ENCODE measurements at regions not wholly inside any gene's neighbourhood (a gene's known extent, or its start where the extent isn't known, plus 50 kb on each side); places are given as distances from the start of the nearest gene placed in this dataset.

DNA sequence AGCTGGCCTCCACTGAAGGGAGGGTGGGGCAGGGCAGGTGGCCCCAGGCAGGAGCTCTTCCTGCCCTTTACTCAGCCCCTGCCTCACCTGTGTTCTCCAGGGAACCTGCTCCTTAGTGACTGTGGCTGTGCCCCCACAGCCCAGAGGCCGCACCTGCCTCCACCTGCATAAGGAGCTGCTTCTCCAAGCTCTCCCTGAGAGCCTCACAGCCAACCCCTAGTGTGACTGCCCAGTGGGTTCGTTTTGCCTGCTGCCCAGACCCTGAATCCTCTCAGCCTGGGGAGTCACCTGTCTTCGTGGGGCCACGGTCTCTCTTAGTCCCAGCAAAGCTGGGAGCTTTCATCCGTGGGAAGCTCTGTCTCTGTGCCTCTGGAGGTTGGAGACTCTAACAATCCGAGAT is 94.4 kb downstream of the GLRX3 start:
- TF ChIP-seq POLR2A (IDR thresholded peaks at IDR 0.05; ENCODE audit: low read depth, low read length) (no peak), MAFK (IDR thresholded peaks at IDR 0.05; ENCODE audit: low read depth, low read length) (no peak), RAD21 (IDR thresholded peaks at IDR 0.05; ENCODE audit: low read length) (no peak), BHLHE40 (IDR thresholded peaks at IDR 0.05; ENCODE audit: low read depth, low read length) (no peak), SMC3 (IDR thresholded peaks at IDR 0.05; ENCODE audit: low read depth, low read length) (no peak), MXI1 (IDR thresholded peaks at IDR 0.05; ENCODE audit: borderline replicate concordance, low read depth, low read length) (no peak), RCOR1 (IDR thresholded peaks at IDR 0.05; ENCODE audit: insufficient replicate concordance, low read length) (no peak), NFE2L2 (IDR thresholded peaks at IDR 0.05; ENCODE audit: low read depth, low read length) (no peak), CEBPB (IDR thresholded peaks at IDR 0.05; ENCODE audit: low read depth, low read length) (no peak)
- TF ChIP-seq, protein P1, sequence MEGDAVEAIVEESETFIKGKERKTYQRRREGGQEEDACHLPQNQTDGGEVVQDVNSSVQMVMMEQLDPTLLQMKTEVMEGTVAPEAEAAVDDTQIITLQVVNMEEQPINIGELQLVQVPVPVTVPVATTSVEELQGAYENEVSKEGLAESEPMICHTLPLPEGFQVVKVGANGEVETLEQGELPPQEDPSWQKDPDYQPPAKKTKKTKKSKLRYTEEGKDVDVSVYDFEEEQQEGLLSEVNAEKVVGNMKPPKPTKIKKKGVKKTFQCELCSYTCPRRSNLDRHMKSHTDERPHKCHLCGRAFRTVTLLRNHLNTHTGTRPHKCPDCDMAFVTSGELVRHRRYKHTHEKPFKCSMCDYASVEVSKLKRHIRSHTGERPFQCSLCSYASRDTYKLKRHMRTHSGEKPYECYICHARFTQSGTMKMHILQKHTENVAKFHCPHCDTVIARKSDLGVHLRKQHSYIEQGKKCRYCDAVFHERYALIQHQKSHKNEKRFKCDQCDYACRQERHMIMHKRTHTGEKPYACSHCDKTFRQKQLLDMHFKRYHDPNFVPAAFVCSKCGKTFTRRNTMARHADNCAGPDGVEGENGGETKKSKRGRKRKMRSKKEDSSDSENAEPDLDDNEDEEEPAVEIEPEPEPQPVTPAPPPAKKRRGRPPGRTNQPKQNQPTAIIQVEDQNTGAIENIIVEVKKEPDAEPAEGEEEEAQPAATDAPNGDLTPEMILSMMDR (conservative IDR thresholded peaks at IDR 0.05; ENCODE audit: low read depth, low read length), result no peak
- TF ChIP-seq, protein P2, sequence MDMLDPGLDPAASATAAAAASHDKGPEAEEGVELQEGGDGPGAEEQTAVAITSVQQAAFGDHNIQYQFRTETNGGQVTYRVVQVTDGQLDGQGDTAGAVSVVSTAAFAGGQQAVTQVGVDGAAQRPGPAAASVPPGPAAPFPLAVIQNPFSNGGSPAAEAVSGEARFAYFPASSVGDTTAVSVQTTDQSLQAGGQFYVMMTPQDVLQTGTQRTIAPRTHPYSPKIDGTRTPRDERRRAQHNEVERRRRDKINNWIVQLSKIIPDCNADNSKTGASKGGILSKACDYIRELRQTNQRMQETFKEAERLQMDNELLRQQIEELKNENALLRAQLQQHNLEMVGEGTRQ (IDR thresholded peaks at IDR 0.05; ENCODE audit: low read depth, low read length), result no peak
- TF ChIP-seq, protein P3, sequence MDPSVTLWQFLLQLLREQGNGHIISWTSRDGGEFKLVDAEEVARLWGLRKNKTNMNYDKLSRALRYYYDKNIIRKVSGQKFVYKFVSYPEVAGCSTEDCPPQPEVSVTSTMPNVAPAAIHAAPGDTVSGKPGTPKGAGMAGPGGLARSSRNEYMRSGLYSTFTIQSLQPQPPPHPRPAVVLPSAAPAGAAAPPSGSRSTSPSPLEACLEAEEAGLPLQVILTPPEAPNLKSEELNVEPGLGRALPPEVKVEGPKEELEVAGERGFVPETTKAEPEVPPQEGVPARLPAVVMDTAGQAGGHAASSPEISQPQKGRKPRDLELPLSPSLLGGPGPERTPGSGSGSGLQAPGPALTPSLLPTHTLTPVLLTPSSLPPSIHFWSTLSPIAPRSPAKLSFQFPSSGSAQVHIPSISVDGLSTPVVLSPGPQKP (IDR thresholded peaks at IDR 0.05; ENCODE audit: borderline replicate concordance, low read depth, low read length), result no peak
